ENCODE measurements at regions not wholly inside any gene's neighbourhood (a gene's known extent, or its start where the extent isn't known, plus 50 kb on each side); places are given as distances from the start of the nearest gene placed in this dataset.

- CTCF ChIA-PET: interaction anchor here (0.6 to 1.2 kb wide), 2 partner anchors 17 to 19 kb away, joined by 3 read pairs; no protein-coding TSS in a partner anchor
- Mint-ChIP-seq H3K4me1 (ENCODE audit: insufficient read depth, unreplicated experiment) (no peaks in the 10 kb centered on the region), H3K27ac (ENCODE audit: low read depth, unreplicated experiment) (no peak overlapping the region), H3K4me3 (ENCODE audit: unreplicated experiment) (no peak overlapping the region), H3K27me3 (ENCODE audit: insufficient read depth, unreplicated experiment) (peaks cover 3% of the 10 kb centered on the region), H3K36me3 (ENCODE audit: insufficient read depth, unreplicated experiment) (no peaks in the 10 kb centered on the region), H3K9me3 (ENCODE audit: unreplicated experiment) (peaks cover 25% of the 10 kb centered on the region)
- POLR2A ChIA-PET: no interaction called here
- TF ChIP-seq, protein P1, sequence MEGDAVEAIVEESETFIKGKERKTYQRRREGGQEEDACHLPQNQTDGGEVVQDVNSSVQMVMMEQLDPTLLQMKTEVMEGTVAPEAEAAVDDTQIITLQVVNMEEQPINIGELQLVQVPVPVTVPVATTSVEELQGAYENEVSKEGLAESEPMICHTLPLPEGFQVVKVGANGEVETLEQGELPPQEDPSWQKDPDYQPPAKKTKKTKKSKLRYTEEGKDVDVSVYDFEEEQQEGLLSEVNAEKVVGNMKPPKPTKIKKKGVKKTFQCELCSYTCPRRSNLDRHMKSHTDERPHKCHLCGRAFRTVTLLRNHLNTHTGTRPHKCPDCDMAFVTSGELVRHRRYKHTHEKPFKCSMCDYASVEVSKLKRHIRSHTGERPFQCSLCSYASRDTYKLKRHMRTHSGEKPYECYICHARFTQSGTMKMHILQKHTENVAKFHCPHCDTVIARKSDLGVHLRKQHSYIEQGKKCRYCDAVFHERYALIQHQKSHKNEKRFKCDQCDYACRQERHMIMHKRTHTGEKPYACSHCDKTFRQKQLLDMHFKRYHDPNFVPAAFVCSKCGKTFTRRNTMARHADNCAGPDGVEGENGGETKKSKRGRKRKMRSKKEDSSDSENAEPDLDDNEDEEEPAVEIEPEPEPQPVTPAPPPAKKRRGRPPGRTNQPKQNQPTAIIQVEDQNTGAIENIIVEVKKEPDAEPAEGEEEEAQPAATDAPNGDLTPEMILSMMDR (IDR thresholded peaks at IDR 0.05; ENCODE audit: unreplicated experiment): no peak
- no peak for DNase-seq (ENCODE audit: unreplicated experiment)
- no TSS peak for BruUV-seq (replicated peaks)
- intact Hi-C loops (cut with micrococcal nuclease): no loop called here
Observed at GRCh38 chr1:230531103-230531502, 105.0 kb upstream of the PGBD5 start.

- H3K27me3 Mint-ChIP-seq (ENCODE audit: insufficient read depth, unreplicated experiment): peaks cover 39% of the 10 kb centered on the region
- CTCF ChIA-PET: no interaction called here
- DNase-seq (ENCODE audit: unreplicated experiment): no peak
- intact Hi-C loops (cut with micrococcal nuclease): no loop called here
- H3K36me3 Mint-ChIP-seq (ENCODE audit: insufficient read depth, unreplicated experiment): no peaks in the 10 kb centered on the region
- TF ChIP-seq, protein P1 (IDR thresholded peaks at IDR 0.05; ENCODE audit: unreplicated experiment): no peak
- no peaks in the 10 kb centered on the region for H3K4me1 Mint-ChIP-seq (ENCODE audit: insufficient read depth, unreplicated experiment)
- H3K27ac Mint-ChIP-seq (ENCODE audit: low read depth, unreplicated experiment): no peak overlapping the region
- no peaks in the 10 kb centered on the region for H3K9me3 Mint-ChIP-seq (ENCODE audit: unreplicated experiment)
- POLR2A ChIA-PET: no interaction called here
- BruUV-seq (replicated peaks): no TSS peak
- H3K4me3 Mint-ChIP-seq (ENCODE audit: unreplicated experiment): no peak overlapping the region
Observed at GRCh38 chr1:230519246-230519645, 93.1 kb upstream of the PGBD5 start.

DNA sequence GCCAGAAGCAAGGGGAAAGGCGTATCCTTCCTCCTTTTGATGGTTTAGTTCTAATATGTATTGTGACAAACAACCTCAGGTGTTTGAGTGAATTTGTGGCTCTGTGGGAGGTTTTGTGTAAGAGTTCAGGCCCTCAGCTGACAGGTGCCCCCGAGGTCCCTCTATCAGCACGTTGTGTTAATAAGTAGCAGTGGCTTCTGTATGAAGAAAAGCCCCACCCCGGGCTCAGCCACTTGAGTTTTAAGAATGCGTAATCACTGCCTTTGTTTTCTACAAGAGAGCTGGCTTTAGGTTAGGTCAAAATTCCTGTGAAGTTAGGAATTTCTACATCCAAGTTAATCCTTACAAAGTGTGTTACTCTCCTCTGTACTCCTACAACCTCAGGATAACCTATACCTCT is 92.4 kb upstream of the PGBD5 start:
- no peaks in the 10 kb centered on the region for H3K4me1 Mint-ChIP-seq (ENCODE audit: insufficient read depth, unreplicated experiment)
- DNase-seq (ENCODE audit: unreplicated experiment): no peak
- TF ChIP-seq, protein P1 (IDR thresholded peaks at IDR 0.05; ENCODE audit: unreplicated experiment): no peak
- BruUV-seq (replicated peaks): no TSS peak
- ChIA-PET CTCF (interaction anchor here (0.5 kb wide), 1 partner anchor 249 kb away, joined by 3 read pairs; no protein-coding TSS in a partner anchor), POLR2A (interaction anchor here (1.0 kb wide), 1 partner anchor 60 kb away, joined by 4 read pairs; no protein-coding TSS in a partner anchor)
- H3K9me3 Mint-ChIP-seq (ENCODE audit: unreplicated experiment): no peaks in the 10 kb centered on the region
- intact Hi-C loops (cut with micrococcal nuclease): no loop called here
- H3K27ac Mint-ChIP-seq (ENCODE audit: low read depth, unreplicated experiment): no peak overlapping the region
- H3K36me3 Mint-ChIP-seq (ENCODE audit: insufficient read depth, unreplicated experiment): no peaks in the 10 kb centered on the region
- H3K27me3 Mint-ChIP-seq (ENCODE audit: insufficient read depth, unreplicated experiment): peaks cover 34% of the 10 kb centered on the region
- H3K4me3 Mint-ChIP-seq (ENCODE audit: unreplicated experiment): no peak overlapping the region

DNA sequence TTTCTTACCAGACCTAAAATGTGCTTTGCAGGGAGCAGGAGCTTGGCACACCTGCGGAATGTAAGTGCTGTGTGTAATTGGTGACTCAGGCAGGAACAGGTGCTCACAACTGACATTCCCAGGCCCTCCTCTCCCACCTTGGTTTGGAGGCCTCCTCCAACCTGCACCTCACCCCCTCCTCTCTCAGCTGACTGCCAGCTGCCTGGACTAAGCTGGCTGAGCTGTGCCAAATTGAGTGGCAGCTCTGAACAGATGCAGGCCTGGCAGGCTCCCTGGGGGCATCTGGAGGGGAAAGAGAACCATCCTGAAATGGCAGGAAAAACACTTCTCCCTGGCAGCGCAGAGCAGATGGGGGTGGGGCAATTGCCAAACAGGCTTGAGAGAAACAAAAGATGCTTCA is 91.7 kb upstream of the PGBD5 start:
- H3K9me3 Mint-ChIP-seq (ENCODE audit: unreplicated experiment): no peaks in the 10 kb centered on the region
- POLR2A ChIA-PET: interaction anchor here (1.0 kb wide), 1 partner anchor 59 kb away, joined by 4 read pairs; no protein-coding TSS in a partner anchor
- BruUV-seq (replicated peaks): no TSS peak
- TF ChIP-seq, protein P1 (IDR thresholded peaks at IDR 0.05; ENCODE audit: unreplicated experiment): no peak
- peaks cover 27% of the 10 kb centered on the region for H3K27me3 Mint-ChIP-seq (ENCODE audit: insufficient read depth, unreplicated experiment)
- intact Hi-C loops (cut with micrococcal nuclease): no loop called here
- CTCF ChIA-PET: interaction anchor here (0.5 kb wide), 1 partner anchor 248 kb away, joined by 3 read pairs; no protein-coding TSS in a partner anchor
- H3K27ac Mint-ChIP-seq (ENCODE audit: low read depth, unreplicated experiment): no peak overlapping the region
- no peaks in the 10 kb centered on the region for H3K36me3 Mint-ChIP-seq (ENCODE audit: insufficient read depth, unreplicated experiment)
- H3K4me3 Mint-ChIP-seq (ENCODE audit: unreplicated experiment): no peak overlapping the region
- peak; percentile 39 for DNase-seq (ENCODE audit: unreplicated experiment)
- H3K4me1 Mint-ChIP-seq (ENCODE audit: insufficient read depth, unreplicated experiment): no peaks in the 10 kb centered on the region

Measured in MCF 10A (cell line).